ENCODE measurements at regions not wholly inside any gene's neighbourhood (a gene's known extent, or its start where the extent isn't known, plus 50 kb on each side); places are given as distances from the start of the nearest gene placed in this dataset.

DNA sequence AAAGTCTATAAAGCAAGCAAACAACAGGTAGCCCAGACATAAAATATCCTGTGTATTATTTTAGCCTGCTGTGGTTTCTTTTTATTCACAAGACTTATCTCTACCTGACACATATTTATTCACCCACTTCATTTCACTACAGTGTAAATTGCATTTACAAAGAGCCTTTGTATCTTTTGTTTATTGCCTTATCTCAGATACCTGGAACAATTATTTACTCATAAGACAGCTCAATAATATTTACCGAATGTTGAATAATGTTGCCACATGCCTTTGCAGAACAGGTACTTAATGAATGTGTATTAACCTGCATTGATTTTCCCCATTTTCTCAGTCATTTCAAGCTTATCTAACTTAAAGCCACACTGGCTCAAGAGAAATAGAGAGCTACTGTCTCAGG, 603.6 kb downstream of the FBXO15 start:
- CTCF ChIA-PET, result no interaction called here
- 61% methylated on average over 1 of the region's 1 CpG for WGBS (ENCODE audit: insufficient coverage, insufficient replicate concordance, low lambda C conversion rate, missing lambda C conversion rate)
- RAD21 ChIA-PET (ENCODE audit: unreplicated experiment), result no interaction called here
- Histone ChIP-seq H3K27ac (ENCODE audit: control insufficient read depth, insufficient read depth) (no peak overlapping the region), H3K27me3 (replicated peaks in 1 of 2; ENCODE audit: control insufficient read depth in 2 of 2, insufficient read depth in 2 of 2, low read length in 1 of 2) (no peaks in the 10 kb centered on the region), H3K4me2 (ENCODE audit: control insufficient read depth, insufficient read depth) (no peak overlapping the region), H4K20me1 (ENCODE audit: control insufficient read depth, insufficient read depth) (no peaks in the 10 kb centered on the region), H3K4me3 (no peak overlapping the region), H3K9ac (ENCODE audit: control insufficient read depth, insufficient read depth, low read length) (no peak overlapping the region), H3K4me1 (ENCODE audit: control insufficient read depth, insufficient read depth, low read length) (no peaks in the 10 kb centered on the region), H3K9me3 (replicated peaks; ENCODE audit: control insufficient read depth, insufficient read depth, low read length) (no peaks in the 10 kb centered on the region), H3K36me3 (ENCODE audit: control insufficient read depth in 2 of 2, insufficient read depth in 2 of 2, low read length in 1 of 2) (no peaks in the 10 kb centered on the region), H3K79me2 (ENCODE audit: control insufficient read depth, insufficient read depth, low read length) (no peaks in the 10 kb centered on the region), H2AFZ (ENCODE audit: control insufficient read depth, low read depth, low read length) (no peak overlapping the region)
- FAIRE-seq (no peak), ATAC-seq (no peak), DNase-seq (ENCODE audit: low read depth, low spot score) (no peak)
- BruUV-seq (replicated peaks), result no TSS peak
- intact Hi-C loops (cut with micrococcal nuclease; ENCODE audit: unreplicated experiment) (no loop called here), in situ Hi-C loops (cut with MboI) (no loop called here)
- no peak for TF ChIP-seq FOXK2 (IDR thresholded peaks at IDR 0.05)
- TF ChIP-seq KLF5 (IDR thresholded peaks at IDR 0.05; ENCODE audit: partially characterized antibody), result no peak
- TF ChIP-seq, protein P1, sequence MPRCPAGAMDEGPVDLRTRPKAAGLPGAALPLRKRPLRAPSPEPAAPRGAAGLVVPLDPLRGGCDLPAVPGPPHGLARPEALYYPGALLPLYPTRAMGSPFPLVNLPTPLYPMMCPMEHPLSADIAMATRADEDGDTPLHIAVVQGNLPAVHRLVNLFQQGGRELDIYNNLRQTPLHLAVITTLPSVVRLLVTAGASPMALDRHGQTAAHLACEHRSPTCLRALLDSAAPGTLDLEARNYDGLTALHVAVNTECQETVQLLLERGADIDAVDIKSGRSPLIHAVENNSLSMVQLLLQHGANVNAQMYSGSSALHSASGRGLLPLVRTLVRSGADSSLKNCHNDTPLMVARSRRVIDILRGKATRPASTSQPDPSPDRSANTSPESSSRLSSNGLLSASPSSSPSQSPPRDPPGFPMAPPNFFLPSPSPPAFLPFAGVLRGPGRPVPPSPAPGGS (IDR thresholded peaks at IDR 0.05; ENCODE audit: borderline replicate concordance, insufficient read depth, low read depth, low read length, poor library complexity, severe bottlenecking), result no peak
- TF ChIP-seq EED (IDR thresholded peaks at IDR 0.05; ENCODE audit: low read depth), result no peak
- TF ChIP-seq HDAC6 (IDR thresholded peaks at IDR 0.05; ENCODE audit: unreplicated experiment), result no peak
- no peak for TF ChIP-seq CHD2 (IDR thresholded peaks at IDR 0.05; ENCODE audit: borderline replicate concordance, low read depth, low read length)
- no peak for TF ChIP-seq TARDBP (IDR thresholded peaks at IDR 0.05; ENCODE audit: borderline replicate concordance)
- no peak for TF ChIP-seq SREBF2 (IDR thresholded peaks at IDR 0.05; ENCODE audit: low read length)
- TF ChIP-seq RCOR1 (conservative IDR thresholded peaks at IDR 0.05; ENCODE audit: low read depth, low read length), result no peak
- TF ChIP-seq, protein P2, sequence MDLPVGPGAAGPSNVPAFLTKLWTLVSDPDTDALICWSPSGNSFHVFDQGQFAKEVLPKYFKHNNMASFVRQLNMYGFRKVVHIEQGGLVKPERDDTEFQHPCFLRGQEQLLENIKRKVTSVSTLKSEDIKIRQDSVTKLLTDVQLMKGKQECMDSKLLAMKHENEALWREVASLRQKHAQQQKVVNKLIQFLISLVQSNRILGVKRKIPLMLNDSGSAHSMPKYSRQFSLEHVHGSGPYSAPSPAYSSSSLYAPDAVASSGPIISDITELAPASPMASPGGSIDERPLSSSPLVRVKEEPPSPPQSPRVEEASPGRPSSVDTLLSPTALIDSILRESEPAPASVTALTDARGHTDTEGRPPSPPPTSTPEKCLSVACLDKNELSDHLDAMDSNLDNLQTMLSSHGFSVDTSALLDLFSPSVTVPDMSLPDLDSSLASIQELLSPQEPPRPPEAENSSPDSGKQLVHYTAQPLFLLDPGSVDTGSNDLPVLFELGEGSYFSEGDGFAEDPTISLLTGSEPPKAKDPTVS (IDR thresholded peaks at IDR 0.05; ENCODE audit: low read depth, low read length), result no peak
- no peak for TF ChIP-seq PAX8 (IDR thresholded peaks at IDR 0.05)
- TF ChIP-seq CBFB (IDR thresholded peaks at IDR 0.05; ENCODE audit: low read depth), result no peak
- TF ChIP-seq, protein P3, sequence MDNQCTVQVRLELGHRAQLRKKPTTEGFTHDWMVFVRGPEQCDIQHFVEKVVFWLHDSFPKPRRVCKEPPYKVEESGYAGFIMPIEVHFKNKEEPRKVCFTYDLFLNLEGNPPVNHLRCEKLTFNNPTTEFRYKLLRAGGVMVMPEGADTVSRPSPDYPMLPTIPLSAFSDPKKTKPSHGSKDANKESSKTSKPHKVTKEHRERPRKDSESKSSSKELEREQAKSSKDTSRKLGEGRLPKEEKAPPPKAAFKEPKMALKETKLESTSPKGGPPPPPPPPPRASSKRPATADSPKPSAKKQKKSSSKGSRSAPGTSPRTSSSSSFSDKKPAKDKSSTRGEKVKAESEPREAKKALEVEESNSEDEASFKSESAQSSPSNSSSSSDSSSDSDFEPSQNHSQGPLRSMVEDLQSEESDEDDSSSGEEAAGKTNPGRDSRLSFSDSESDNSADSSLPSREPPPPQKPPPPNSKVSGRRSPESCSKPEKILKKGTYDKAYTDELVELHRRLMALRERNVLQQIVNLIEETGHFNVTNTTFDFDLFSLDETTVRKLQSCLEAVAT (IDR thresholded peaks at IDR 0.05), result no peak
- TF ChIP-seq MEF2B (IDR thresholded peaks at IDR 0.05; ENCODE audit: partially characterized antibody, poor library complexity, severe bottlenecking), result no peak
- TF ChIP-seq ASH2L (IDR thresholded peaks at IDR 0.05; ENCODE audit: borderline replicate concordance, low read depth), result no peak
- no peak for TF ChIP-seq PML (IDR thresholded peaks at IDR 0.05; ENCODE audit: low read length)
- SMC1A ChIA-PET (ENCODE audit: uncharacterized antibody, unreplicated experiment), result no interaction called here
- POLR2A ChIA-PET, result no interaction called here
